Prostate gland (tissue), 2 donors: ENCODE measurements at regions not wholly inside any gene's neighbourhood (a gene's known extent, or its start where the extent isn't known, plus 50 kb on each side); places are given as distances from the start of the nearest gene placed in this dataset.

Experiments
- DNase-seq: peaks from one replicate; pipeline ENCODE4 v3.0.0-alpha.2; 2019; ENCODE audit warnings: low spot score
- H3K27ac ChIP-seq, 2 donors: fragments of 200-600 bp; sonication (generic); 2 replicates each; pipeline ENCODE4 v1.5.1; 2017 to 2019
- H3K27me3 ChIP-seq: fragments of 200-600 bp; sonication (generic); replicated peaks from 2 replicates; pipeline ENCODE4 v1.5.1; 2019; ENCODE audit not compliant: insufficient read depth
- H3K36me3 ChIP-seq, 2 donors: fragments of 200-600 bp; sonication (generic); 1 replicate in 1 of 2; 2 replicates in 1 of 2; pipeline versions ENCODE4 v1.5.1 to v1.8.1; 2017 to 2019
- H3K4me1 ChIP-seq: fragments of 200-600 bp; sonication (generic); replicated peaks from 2 replicates; pipeline ENCODE4 v1.5.1; 2019
- H3K4me3 ChIP-seq, 2 donors: fragments of 200-600 bp; sonication (generic); 2 replicates each; pipeline ENCODE4 v1.5.1; 2017 to 2019
- H3K9me3 ChIP-seq: fragments of 200-600 bp; sonication (generic); 2 replicates; pipeline ENCODE4 v1.5.1; 2017
- POLR2A ChIP-seq: fragments of 450-650 bp; IDR thresholded peaks from one replicate; pipeline ENCODE4 v1.6.1; 2016; ENCODE audit warnings: antibody characterized with exemption, mild to moderate bottlenecking
- POLR2AphosphoS5 ChIP-seq: sonication (generic); formaldehyde crosslinking; IDR thresholded peaks from one replicate; pipeline ENCODE4 v1.6.1; 2017; ENCODE audit warnings: antibody characterized with exemption
- WGBS: methylation state at CpG from one replicate; pipeline ENCODE4 v1.1.5; 2018; 5-methylcytosine and 5-hydroxymethylcytosine counted together
- intact Hi-C: fragments of 100-400 bp; cut with DNase I; formaldehyde crosslinking; loops from one replicate; pipeline ENCODE4 v1.14.2; 2022
- TF ChIP-seq, protein P1 (sequence below), 4 experiments: fragments of 200-600 bp in 2 of 4; fragments of 450-650 bp in 2 of 4; sonication (generic) in 2 of 4; IDR thresholded peaks; 1 replicate in 3 of 4; 2 replicates in 1 of 4; pipeline ENCODE4 v1.5.1; 2016 to 2019; ENCODE audit warnings: antibody characterized with exemption in 4 of 4, mild to moderate bottlenecking in 2 of 4, moderate library complexity in 2 of 4

- H3K4me1 ChIP-seq: no peaks in the 10 kb centered on the region
- no peak for DNase-seq
- intact Hi-C loops: no loop called here
- H3K4me3 ChIP-seq: no peak overlapping the region
- no peak overlapping the region for H3K27ac ChIP-seq
- WGBS: 74% methylated on average over 3 of the region's 3 CpGs
- H3K27me3 ChIP-seq: no peaks in the 10 kb centered on the region
- H3K9me3 ChIP-seq: no peaks in the 10 kb centered on the region
- H3K36me3 ChIP-seq: no peaks in the 10 kb centered on the region
- TF ChIP-seq POLR2AphosphoS5: no peak
- no peak for TF ChIP-seq POLR2A
Observed at GRCh38 chr10:53476650-53477312, 704.2 kb upstream of the MBL2 start.

- TF ChIP-seq, protein P1, sequence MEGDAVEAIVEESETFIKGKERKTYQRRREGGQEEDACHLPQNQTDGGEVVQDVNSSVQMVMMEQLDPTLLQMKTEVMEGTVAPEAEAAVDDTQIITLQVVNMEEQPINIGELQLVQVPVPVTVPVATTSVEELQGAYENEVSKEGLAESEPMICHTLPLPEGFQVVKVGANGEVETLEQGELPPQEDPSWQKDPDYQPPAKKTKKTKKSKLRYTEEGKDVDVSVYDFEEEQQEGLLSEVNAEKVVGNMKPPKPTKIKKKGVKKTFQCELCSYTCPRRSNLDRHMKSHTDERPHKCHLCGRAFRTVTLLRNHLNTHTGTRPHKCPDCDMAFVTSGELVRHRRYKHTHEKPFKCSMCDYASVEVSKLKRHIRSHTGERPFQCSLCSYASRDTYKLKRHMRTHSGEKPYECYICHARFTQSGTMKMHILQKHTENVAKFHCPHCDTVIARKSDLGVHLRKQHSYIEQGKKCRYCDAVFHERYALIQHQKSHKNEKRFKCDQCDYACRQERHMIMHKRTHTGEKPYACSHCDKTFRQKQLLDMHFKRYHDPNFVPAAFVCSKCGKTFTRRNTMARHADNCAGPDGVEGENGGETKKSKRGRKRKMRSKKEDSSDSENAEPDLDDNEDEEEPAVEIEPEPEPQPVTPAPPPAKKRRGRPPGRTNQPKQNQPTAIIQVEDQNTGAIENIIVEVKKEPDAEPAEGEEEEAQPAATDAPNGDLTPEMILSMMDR (IDR thresholded peaks at IDR 0.05): no peak
- no peak for TF ChIP-seq POLR2A
- no peak for TF ChIP-seq POLR2AphosphoS5
- Histone ChIP-seq H3K36me3 (no peaks in the 10 kb centered on the region), H3K4me1 (no peaks in the 10 kb centered on the region), H3K4me3 (no peak overlapping the region), H3K27me3 (no peaks in the 10 kb centered on the region), H3K9me3 (no peaks in the 10 kb centered on the region), H3K27ac (no peak overlapping the region)
- no peak for DNase-seq
- intact Hi-C loops: no loop called here
- 68% methylated on average over 2 of the region's 2 CpGs for WGBS
Observed at GRCh38 chr10:53469383-53469782, 696.8 kb upstream of the MBL2 start.

- no peak overlapping the region for H3K4me3 ChIP-seq
Observed at GRCh38 chr10:53463539-53463938, 691.0 kb upstream of the MBL2 start.

GRCh38 chr10:53458007-53458406, 685.4 kb upstream of the MBL2 start:
- no peaks in the 10 kb centered on the region for H3K27me3 ChIP-seq
- H3K36me3 ChIP-seq: no peaks in the 10 kb centered on the region
- H3K27ac ChIP-seq: no peak overlapping the region
- 87% methylated on average over 1 of the region's 1 CpG for WGBS
- H3K4me1 ChIP-seq: no peaks in the 10 kb centered on the region
- H3K9me3 ChIP-seq: no peaks in the 10 kb centered on the region
- no peak for DNase-seq
- intact Hi-C loops: no loop called here
- no peak overlapping the region for H3K4me3 ChIP-seq
- TF ChIP-seq POLR2A: no peak

More at GRCh38 chr10:53463539-53463938, 691.0 kb upstream of the MBL2 start:
- 57% methylated on average over 4 of the region's 4 CpGs for WGBS
- H3K4me1 ChIP-seq: no peaks in the 10 kb centered on the region
- no peaks in the 10 kb centered on the region for H3K9me3 ChIP-seq
- TF ChIP-seq, protein P1 (IDR thresholded peaks at IDR 0.05): no peak
- TF ChIP-seq POLR2A: no peak
- TF ChIP-seq POLR2AphosphoS5: no peak
- no peak overlapping the region for H3K27ac ChIP-seq
- intact Hi-C loops: no loop called here
- H3K27me3 ChIP-seq: no peaks in the 10 kb centered on the region
- H3K36me3 ChIP-seq: no peaks in the 10 kb centered on the region
- no peak for DNase-seq

GRCh38 chr10:53453196-53453595, 680.6 kb upstream of the MBL2 start:
- 81% methylated on average over 1 of the region's 1 CpG for WGBS
- Histone ChIP-seq H3K4me1 (no peaks in the 10 kb centered on the region), H3K36me3 (no peaks in the 10 kb centered on the region), H3K4me3 (no peak overlapping the region), H3K27me3 (no peaks in the 10 kb centered on the region), H3K9me3 (no peaks in the 10 kb centered on the region), H3K27ac (no peak overlapping the region)
- no peak for TF ChIP-seq POLR2AphosphoS5
- TF ChIP-seq, protein P1 (IDR thresholded peaks at IDR 0.05): no peak
- no peak for DNase-seq
- intact Hi-C loops: no loop called here

DNA sequence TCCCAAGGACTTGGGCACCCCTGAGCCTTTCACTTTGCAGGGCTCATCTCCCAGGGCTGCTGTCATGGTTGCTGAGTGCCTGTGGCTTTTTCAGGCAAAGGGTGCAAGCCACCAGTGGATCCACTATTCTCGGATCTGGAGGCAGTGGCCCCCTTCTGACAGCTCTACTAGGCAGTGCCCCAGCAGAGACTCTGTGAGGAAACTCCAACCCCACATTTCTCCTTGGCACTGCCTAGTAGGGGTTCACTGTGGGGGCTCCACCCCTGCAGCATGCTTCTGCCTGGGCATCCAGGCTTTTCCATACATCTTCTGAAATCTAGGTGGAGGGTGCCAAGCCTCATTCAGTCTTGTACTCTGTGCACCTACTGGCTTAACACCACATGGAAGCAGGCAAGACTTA, 675.0 kb upstream of the MBL2 start:
- DNase-seq: no peak
- Histone ChIP-seq H3K9me3 (no peaks in the 10 kb centered on the region), H3K4me3 (no peak overlapping the region), H3K36me3 (no peaks in the 10 kb centered on the region), H3K27me3 (no peaks in the 10 kb centered on the region), H3K27ac (no peak overlapping the region), H3K4me1 (no peaks in the 10 kb centered on the region)
- 89% methylated on average over 1 of the region's 1 CpG for WGBS
- intact Hi-C loops: no loop called here
- TF ChIP-seq POLR2A (no peak), POLR2AphosphoS5 (no peak)
- TF ChIP-seq, protein P1 (IDR thresholded peaks at IDR 0.05): no peak
